B cell (primary cell): ENCODE measurements at regions not wholly inside any gene's neighbourhood (a gene's known extent, or its start where the extent isn't known, plus 50 kb on each side); places are given as distances from the start of the nearest gene placed in this dataset.

ENCODE experiments used
- ATAC-seq: fragments of 200-7000 bp; cut with Tn5 transposase; one replicate; pipeline ENCODE4 v1.10.0; 2021; ENCODE audit warnings: low read depth, mild to moderate bottlenecking, moderate number of reproducible peaks, moderate library complexity
- CTCF ChIA-PET: fragments of 350-600 bp; sonication (Branson Sonifier 250); formaldehyde crosslinking; loops from one replicate; lab custom pipeline; 2021; ENCODE audit warnings: antibody characterized with exemption, inconsistent platforms; lab: Charles Lee
- POLR2A ChIA-PET: fragments of 350-600 bp; sonication (Branson Sonifier 250); formaldehyde crosslinking; loops from one replicate; lab custom pipeline; 2021; ENCODE audit warnings: antibody characterized with exemption; lab: Charles Lee
- DNase-seq: peaks from one replicate; pipeline ENCODE4 v3.0.0; 2013
- H2AFZ ChIP-seq: 2 replicates; pipeline ENCODE4 v1.6.1; 2012; ENCODE audit warnings: mild to moderate bottlenecking, low read depth, low read length; ENCODE audit not compliant: insufficient read depth, poor library complexity, severe bottlenecking
- H3K27ac ChIP-seq, 2 donors: 1 replicate in 1 of 2; 2 replicates in 1 of 2; pipeline ENCODE4 v1.5.1; 2012 to 2013; ENCODE audit warnings: low read length in 2 of 2, mild to moderate bottlenecking in 2 of 2, moderate library complexity in 1 of 2
- H3K27me3 ChIP-seq, 4 experiments: fragments of 200-600 bp in 1 of 4; sonication (generic) in 1 of 4; replicated peaks in 1 of 4; 1 replicate in 2 of 4; 2 replicates in 2 of 4; pipeline versions ENCODE4 v1.6.1 to v1.7.0; 2013 to 2016; ENCODE audit warnings: low read length in 3 of 4, mild to moderate bottlenecking in 2 of 4, mixed read lengths in 1 of 4, moderate library complexity in 1 of 4; ENCODE audit not compliant: insufficient read depth in 4 of 4, control insufficient read depth in 3 of 4; ENCODE audit errors: control extremely low read depth in 1 of 4
- H3K36me3 ChIP-seq, 2 experiments: replicated peaks in 1 of 2; 1 replicate in 1 of 2; 2 replicates in 1 of 2; pipeline versions ENCODE4 v1.6.1 to v1.7.1; 2013; ENCODE audit warnings: low read length in 1 of 2; ENCODE audit not compliant: insufficient read depth in 2 of 2, control insufficient read depth in 1 of 2; ENCODE audit errors: control extremely low read depth in 1 of 2, extremely low read depth in 1 of 2
- H3K4me1 ChIP-seq, 2 donors: fragments of 200-600 bp in 1 of 2; sonication (generic) in 1 of 2; 1 replicate in 1 of 2; 2 replicates in 1 of 2; pipeline versions ENCODE4 v1.5.1 to v1.6.1; 2013 to 2017; ENCODE audit warnings: low read length in 2 of 2; ENCODE audit not compliant: control insufficient read depth in 2 of 2, insufficient read depth in 2 of 2
- H3K4me2 ChIP-seq: replicated peaks from 2 replicates; pipeline ENCODE3; 2012; ENCODE audit warnings: mild to moderate bottlenecking, low read depth, low read length; ENCODE audit not compliant: poor library complexity, severe bottlenecking
- H3K4me3 ChIP-seq, 5 experiments: fragments of 200-600 bp in 1 of 5; sonication (generic) in 1 of 5; 1 replicate in 3 of 5; 2 replicates in 2 of 5; pipeline versions ENCODE4 v1.5.1 to v1.7.0; 2011 to 2016; ENCODE audit warnings: low read length in 4 of 5, mild to moderate bottlenecking in 4 of 5, low read depth in 2 of 5, control low read depth in 1 of 5, moderate library complexity in 1 of 5; ENCODE audit not compliant: insufficient read depth in 1 of 5; ENCODE audit errors: control extremely low read depth in 1 of 5, extremely low read depth in 1 of 5
- H3K79me2 ChIP-seq: fragments of 200-600 bp; sonication (generic); one replicate; pipeline ENCODE4 v1.6.0; 2016; ENCODE audit warnings: low read length; ENCODE audit not compliant: control insufficient read depth, insufficient read depth
- H3K9ac ChIP-seq: fragments of 200-600 bp; sonication (generic); 2 replicates; pipeline ENCODE4 v1.6.1; 2017; ENCODE audit warnings: mild to moderate bottlenecking, low read length, moderate library complexity
- H3K9me3 ChIP-seq, 3 donors: one replicate each; pipeline versions ENCODE4 v1.6.1 to v1.7.1; 2013; ENCODE audit warnings: low read length in 2 of 3; ENCODE audit not compliant: control insufficient read depth in 2 of 3, insufficient read depth in 1 of 3; ENCODE audit errors: control extremely low read depth in 1 of 3
- H4K20me1 ChIP-seq: 2 replicates; pipeline ENCODE4 v1.6.0; 2012; ENCODE audit warnings: mild to moderate bottlenecking, low read length; ENCODE audit not compliant: insufficient read depth, control insufficient read depth, poor library complexity, severe bottlenecking
- H3K27ac Mint-ChIP-seq: one replicate; pipeline ENCODE4 v1.8.0; 2021; ENCODE audit warnings: mixed read lengths
- H3K27me3 Mint-ChIP-seq: one replicate; pipeline ENCODE4 v1.8.0; 2021; ENCODE audit warnings: mixed read lengths
- H3K4me1 Mint-ChIP-seq: one replicate; pipeline ENCODE4 v1.8.0; 2021; ENCODE audit warnings: mixed read lengths
- H3K4me3 Mint-ChIP-seq: one replicate; pipeline ENCODE4 v1.8.0; 2021; ENCODE audit warnings: mixed read lengths
- H3K9me3 Mint-ChIP-seq: one replicate; pipeline ENCODE4 v1.8.0; 2022; ENCODE audit warnings: mixed read lengths; ENCODE audit not compliant: insufficient read depth
- EZH2 ChIP-seq: IDR thresholded peaks from 2 replicates; pipeline ENCODE4 v1.6.1; 2012; ENCODE audit warnings: borderline replicate concordance, low read depth, mild to moderate bottlenecking, moderate library complexity, low read length; ENCODE audit not compliant: insufficient read depth, poor library complexity, severe bottlenecking
- WGBS: methylation state at CpG from one replicate; pipeline ENCODE4 v1.1.5; 2013; ENCODE audit warnings: missing lambda C conversion rate; ENCODE audit not compliant: insufficient coverage; 5-methylcytosine and 5-hydroxymethylcytosine counted together
- intact Hi-C: fragments of 100-400 bp; cut with micrococcal nuclease; formaldehyde crosslinking; loops from one replicate; pipeline ENCODE4 v1.10.0; 2022
- TF ChIP-seq, protein P1 (sequence below): fragments of 200-600 bp; IDR thresholded peaks from one replicate; pipeline ENCODE4 v1.8.0; 2022; ENCODE audit warnings: antibody characterized with exemption, mild to moderate bottlenecking

DNA sequence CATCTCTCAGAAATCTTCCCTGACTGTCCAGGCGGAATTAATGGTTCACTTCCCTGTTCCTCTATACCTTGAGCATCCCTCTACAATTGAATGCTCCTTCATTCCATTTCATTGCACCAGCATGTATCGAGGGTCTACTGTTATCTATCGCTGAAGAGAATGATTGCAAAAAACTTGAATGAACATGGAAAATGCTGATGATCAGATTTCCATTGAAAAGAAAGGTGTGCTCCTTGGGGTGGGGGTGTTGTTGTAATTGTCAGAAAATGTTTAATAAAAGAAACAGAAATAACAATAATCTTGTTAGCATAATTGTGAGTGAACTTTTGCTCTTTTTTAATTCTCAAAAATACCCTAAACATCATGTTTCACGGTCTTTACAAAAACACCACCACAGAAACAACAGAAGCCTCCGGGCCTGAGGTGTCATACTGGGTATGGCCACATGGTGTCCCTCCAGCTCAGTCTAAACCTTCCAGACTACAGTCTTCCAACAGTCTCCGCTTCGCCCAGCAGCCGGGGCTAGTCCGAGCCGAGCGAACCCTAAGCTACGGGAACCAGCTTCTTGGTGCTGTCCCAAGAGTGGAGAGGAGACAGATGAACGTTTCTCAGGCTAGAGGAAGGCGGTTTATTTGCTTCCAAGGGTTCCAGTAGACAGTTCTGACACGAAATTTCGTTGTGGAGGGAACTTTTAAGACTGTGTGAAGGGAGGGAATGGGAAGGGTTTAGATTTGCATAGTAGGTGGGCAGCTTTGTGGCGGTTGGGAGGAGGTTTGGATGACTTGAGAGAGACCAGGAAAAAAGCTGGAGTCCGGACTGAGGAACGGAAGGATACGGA, 75.8 kb upstream of the ZBED5 start:
- peaks cover 16% of the 10 kb centered on the region for H3K4me1 Mint-ChIP-seq
- H3K4me1 ChIP-seq: peaks cover 22 to 24% of the 10 kb centered on the region in 2 donors
- POLR2A ChIA-PET: interaction anchor here (0.7 to 1.4 kb wide), 2 partner anchors 125 to 145 kb away, joined by 3 read pairs; partner anchors contain the start of gene EIF4G2

More for the DNA sequence above, 75.8 kb upstream of the ZBED5 start:
- peak; percentile 88 for DNase-seq
- Histone ChIP-seq H3K36me3 (no peaks in the 10 kb centered on the region), H3K9ac (peak overlapping the region; percentile 59), H3K9me3 (no peaks in the 10 kb centered on the region), H2AFZ (peak overlapping the region; percentile 73), H3K79me2 (no peaks in the 10 kb centered on the region), H3K27me3 (peaks cover 0 to 43% (median 27%) of the 10 kb centered on the region in 4 experiments), H3K27ac (no peak overlapping the region), H3K4me3 (peak overlapping the region; percentile 38 to 68 (median 58)), H4K20me1 (no peaks in the 10 kb centered on the region), H3K4me2 (peak overlapping the region; percentile 78)
- TF ChIP-seq, protein P1, sequence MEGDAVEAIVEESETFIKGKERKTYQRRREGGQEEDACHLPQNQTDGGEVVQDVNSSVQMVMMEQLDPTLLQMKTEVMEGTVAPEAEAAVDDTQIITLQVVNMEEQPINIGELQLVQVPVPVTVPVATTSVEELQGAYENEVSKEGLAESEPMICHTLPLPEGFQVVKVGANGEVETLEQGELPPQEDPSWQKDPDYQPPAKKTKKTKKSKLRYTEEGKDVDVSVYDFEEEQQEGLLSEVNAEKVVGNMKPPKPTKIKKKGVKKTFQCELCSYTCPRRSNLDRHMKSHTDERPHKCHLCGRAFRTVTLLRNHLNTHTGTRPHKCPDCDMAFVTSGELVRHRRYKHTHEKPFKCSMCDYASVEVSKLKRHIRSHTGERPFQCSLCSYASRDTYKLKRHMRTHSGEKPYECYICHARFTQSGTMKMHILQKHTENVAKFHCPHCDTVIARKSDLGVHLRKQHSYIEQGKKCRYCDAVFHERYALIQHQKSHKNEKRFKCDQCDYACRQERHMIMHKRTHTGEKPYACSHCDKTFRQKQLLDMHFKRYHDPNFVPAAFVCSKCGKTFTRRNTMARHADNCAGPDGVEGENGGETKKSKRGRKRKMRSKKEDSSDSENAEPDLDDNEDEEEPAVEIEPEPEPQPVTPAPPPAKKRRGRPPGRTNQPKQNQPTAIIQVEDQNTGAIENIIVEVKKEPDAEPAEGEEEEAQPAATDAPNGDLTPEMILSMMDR: peak; percentile 97
- no peak for TF ChIP-seq EZH2
- no peaks in the 10 kb centered on the region for H3K9me3 Mint-ChIP-seq
- 13% methylated on average over 8 of the region's 20 CpGs for WGBS
- CTCF ChIA-PET: interaction anchor here (0.6 to 6.1 kb wide), 38 partner anchors 8 to 865 kb away, joined by 3 to 155 read pairs (median 5); partner anchors contain the start of genes EIF4G2 and ZBED5
- H3K4me3 Mint-ChIP-seq: peak overlapping the region; percentile 79
- H3K27me3 Mint-ChIP-seq: peaks cover 22% of the 10 kb centered on the region
- ATAC-seq: peak; percentile 96
- intact Hi-C loops: loop anchor here (1.0 to 10.0 kb wide), 9 partner anchors 44 to 909 kb away; partner anchors contain the start of genes EIF4G2, GALNT18, USP47 and ZBED5
- peak overlapping the region; percentile 3 for H3K27ac Mint-ChIP-seq
